HEK293 (cell line): ENCODE measurements at regions not wholly inside any gene's neighbourhood (a gene's known extent, or its start where the extent isn't known, plus 50 kb on each side); places are given as distances from the start of the nearest gene placed in this dataset.

Source experiments
- CTCF ChIP-seq: fragments of 450-650 bp; formaldehyde crosslinking; IDR thresholded peaks from 2 replicates; pipeline ENCODE4 v1.5.1; 2016; ENCODE audit warnings: missing biosample characterization, missing genetic modification characterization
- ZNF501 ChIP-seq: fragments of 450-650 bp; formaldehyde crosslinking; IDR thresholded peaks from 2 replicates; pipeline ENCODE4 v1.5.1; 2016; ENCODE audit warnings: missing biosample characterization, missing genetic modification characterization

GRCh38 chr1:232890340-232890943 lies 60.0 kb upstream of the NTPCR start:
- no peak for TF ChIP-seq CTCF (tag by site-specific recombination)
- TF ChIP-seq ZNF501 (tag by site-specific recombination): no peak
